ENCODE measurements at regions not wholly inside any gene's neighbourhood (a gene's known extent, or its start where the extent isn't known, plus 50 kb on each side); places are given as distances from the start of the nearest gene placed in this dataset.

GRCh38 chr1:116847190-116847589 lies 62.5 kb upstream of the PTGFRN start:
- no peak for TF ChIP-seq REST (IDR thresholded peaks at IDR 0.05; ENCODE audit: low read depth)
- TF ChIP-seq CTCF (IDR thresholded peaks at IDR 0.05 in 2 of 3, conservative IDR thresholded peaks at IDR 0.05 in 1 of 3; ENCODE audit: borderline replicate concordance in 1 of 3, insufficient read depth in 1 of 3, low read depth in 2 of 3, low read length in 2 of 3): no peak
- no peak for TF ChIP-seq POLR2A (IDR thresholded peaks at IDR 0.05; ENCODE audit: borderline replicate concordance, extremely low read depth, insufficient read depth, insufficient read length)
- TF ChIP-seq CEBPB (IDR thresholded peaks at IDR 0.05; ENCODE audit: low read depth): no peak
- no peak for TF ChIP-seq EZH2 (IDR thresholded peaks at IDR 0.05)
- TF ChIP-seq EZH2phosphoT487 (IDR thresholded peaks at IDR 0.05; ENCODE audit: borderline replicate concordance): no peak
- no peak for TF ChIP-seq JUND (IDR thresholded peaks at IDR 0.05)
- no peak for TF ChIP-seq SP1 (IDR thresholded peaks at IDR 0.05; ENCODE audit: low read depth)
- TF ChIP-seq EGR1 (IDR thresholded peaks at IDR 0.05; ENCODE audit: low read depth): no peak
- TF ChIP-seq ZBTB33 (IDR thresholded peaks at IDR 0.05; ENCODE audit: extremely low read depth, insufficient replicate concordance, low read length): no peak
- TF ChIP-seq FOSL1 (IDR thresholded peaks at IDR 0.05; ENCODE audit: low read depth): no peak
